Gastroesophageal sphincter (tissue), 3 donors: ENCODE measurements at regions not wholly inside any gene's neighbourhood (a gene's known extent, or its start where the extent isn't known, plus 50 kb on each side); places are given as distances from the start of the nearest gene placed in this dataset.

Source experiments
- POLR2AphosphoS5 ChIP-seq: sonication (generic); formaldehyde crosslinking; IDR thresholded peaks from one replicate; pipeline ENCODE4 v1.6.1; 2017; ENCODE audit warnings: antibody characterized with exemption
- TF ChIP-seq, protein P1 (sequence below), 4 experiments: fragments of 200-600 bp in 2 of 4; fragments of 450-650 bp in 2 of 4; sonication (generic) in 1 of 4; IDR thresholded peaks; one replicate each; pipeline ENCODE4 v1.5.1; 2017 to 2019; ENCODE audit warnings: antibody characterized with exemption in 4 of 4, mild to moderate bottlenecking in 2 of 4, moderate library complexity in 2 of 4

DNA sequence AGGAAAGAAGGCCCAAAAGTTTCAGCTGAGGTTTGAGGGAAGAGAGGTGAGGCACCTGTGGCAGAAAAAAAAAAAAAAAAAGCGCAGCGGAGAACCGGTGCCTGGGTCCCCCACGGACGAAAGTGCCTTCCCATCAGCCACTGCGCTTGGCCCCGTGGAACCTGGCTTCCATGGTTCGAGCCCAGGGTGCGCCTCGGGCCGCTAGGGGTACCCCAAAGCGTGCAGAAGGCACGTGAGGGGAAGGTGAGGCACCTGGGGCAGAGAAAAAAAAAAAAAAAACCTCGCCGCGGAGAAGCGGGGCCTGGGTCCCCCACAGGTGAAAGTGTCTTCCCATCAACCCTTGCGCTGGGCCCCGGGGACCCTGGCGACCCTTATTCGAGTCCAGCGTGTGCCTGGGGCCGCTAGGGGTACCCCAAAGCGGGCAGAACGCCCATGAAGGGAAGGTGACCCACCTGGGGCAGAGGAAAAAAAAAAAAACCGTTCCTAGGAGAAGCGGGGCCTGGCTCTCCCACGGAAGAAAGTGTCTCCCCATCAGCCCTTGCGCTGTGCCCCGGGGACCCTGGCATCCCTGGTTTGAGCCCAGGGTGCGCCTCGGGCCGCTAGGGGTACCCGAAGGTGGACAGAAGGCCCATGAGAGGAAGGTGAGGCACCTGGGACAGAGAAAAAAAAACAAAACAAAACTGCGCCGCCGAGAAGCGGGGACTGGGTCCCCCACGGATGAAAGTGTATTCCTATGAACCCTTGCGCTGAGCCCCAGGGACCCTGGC is 228.6 kb downstream of the CCDC74A start:
- TF ChIP-seq, protein P1, sequence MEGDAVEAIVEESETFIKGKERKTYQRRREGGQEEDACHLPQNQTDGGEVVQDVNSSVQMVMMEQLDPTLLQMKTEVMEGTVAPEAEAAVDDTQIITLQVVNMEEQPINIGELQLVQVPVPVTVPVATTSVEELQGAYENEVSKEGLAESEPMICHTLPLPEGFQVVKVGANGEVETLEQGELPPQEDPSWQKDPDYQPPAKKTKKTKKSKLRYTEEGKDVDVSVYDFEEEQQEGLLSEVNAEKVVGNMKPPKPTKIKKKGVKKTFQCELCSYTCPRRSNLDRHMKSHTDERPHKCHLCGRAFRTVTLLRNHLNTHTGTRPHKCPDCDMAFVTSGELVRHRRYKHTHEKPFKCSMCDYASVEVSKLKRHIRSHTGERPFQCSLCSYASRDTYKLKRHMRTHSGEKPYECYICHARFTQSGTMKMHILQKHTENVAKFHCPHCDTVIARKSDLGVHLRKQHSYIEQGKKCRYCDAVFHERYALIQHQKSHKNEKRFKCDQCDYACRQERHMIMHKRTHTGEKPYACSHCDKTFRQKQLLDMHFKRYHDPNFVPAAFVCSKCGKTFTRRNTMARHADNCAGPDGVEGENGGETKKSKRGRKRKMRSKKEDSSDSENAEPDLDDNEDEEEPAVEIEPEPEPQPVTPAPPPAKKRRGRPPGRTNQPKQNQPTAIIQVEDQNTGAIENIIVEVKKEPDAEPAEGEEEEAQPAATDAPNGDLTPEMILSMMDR (IDR thresholded peaks at IDR 0.05) = no peak
- no peak for TF ChIP-seq POLR2AphosphoS5
